ENCODE measurements at regions not wholly inside any gene's neighbourhood (a gene's known extent, or its start where the extent isn't known, plus 50 kb on each side); places are given as distances from the start of the nearest gene placed in this dataset.

GRCh38 chr3:182683453-182683852, 109.9 kb upstream of the ATP11B start:
- peak; percentile 67 for DNase-seq (ENCODE audit: low read depth)

DNA sequence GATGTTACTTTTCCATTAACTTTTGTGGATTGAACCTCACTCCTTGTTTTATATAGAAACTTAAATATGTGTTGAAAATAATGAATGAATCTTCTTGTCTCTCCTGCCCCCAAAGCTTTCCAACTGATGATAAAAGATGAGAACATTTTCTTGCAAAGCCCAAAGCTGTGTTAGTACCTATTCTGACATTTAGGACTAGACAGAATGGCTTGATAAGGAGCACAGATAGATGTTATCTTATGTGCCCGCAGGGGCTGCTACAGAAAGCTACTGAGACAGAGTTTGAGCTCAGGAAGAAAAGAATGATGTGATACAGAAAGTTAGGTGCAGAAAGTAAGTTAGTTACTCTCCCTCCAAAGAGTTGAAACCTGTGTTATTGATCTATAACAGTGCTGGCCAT, 109.4 kb upstream of the ATP11B start:
- DNase-seq (ENCODE audit: low read depth), result no peak

GRCh38 chr3:182686033-182686886, 107.0 kb upstream of the ATP11B start:
- no peak for DNase-seq (ENCODE audit: low read depth)

DNA sequence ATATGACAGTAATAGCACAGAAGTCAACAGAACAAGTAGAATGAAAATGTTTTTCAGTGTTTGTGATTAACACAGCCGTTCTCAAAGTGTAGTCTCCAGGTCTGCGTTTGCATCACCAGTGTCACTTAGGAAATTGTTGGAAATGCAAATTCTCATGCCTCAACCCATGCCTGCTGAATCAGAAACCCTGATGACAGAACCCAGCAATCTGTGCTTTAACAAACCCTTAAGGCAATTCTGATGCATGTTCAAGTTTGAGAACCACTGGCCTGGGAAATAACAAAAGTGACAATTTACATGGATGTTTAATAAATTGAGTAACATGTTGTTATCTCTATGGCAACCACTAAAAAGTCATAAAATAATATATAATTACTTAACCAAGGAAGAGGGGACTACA, 103.1 kb upstream of the ATP11B start:
- DNase-seq (ENCODE audit: low read depth), result no peak

DNA sequence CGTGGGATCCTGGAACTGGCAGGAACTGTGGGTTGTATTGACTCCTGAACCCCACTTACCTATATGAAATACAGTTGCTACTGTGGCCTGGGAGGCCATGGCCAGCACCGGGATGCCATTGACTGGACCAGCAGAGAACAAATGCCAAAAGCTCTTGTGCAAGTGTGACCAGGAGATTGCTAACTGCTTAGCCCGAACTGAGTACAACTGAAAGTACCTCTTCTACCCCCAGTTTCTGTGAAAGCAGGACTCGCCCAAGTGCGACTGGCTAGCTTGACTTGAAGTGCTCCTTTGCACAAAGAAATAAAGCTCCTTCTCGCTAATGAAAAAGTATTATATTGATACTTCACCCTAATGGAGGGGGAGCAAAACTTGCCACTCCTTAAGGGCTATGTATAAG, 101.3 kb upstream of the ATP11B start:
- no peak for DNase-seq (ENCODE audit: low read depth)

GRCh38 chr3:182692695-182693094, 100.6 kb upstream of the ATP11B start:
- DNase-seq (ENCODE audit: low read depth), result no peak

DNA sequence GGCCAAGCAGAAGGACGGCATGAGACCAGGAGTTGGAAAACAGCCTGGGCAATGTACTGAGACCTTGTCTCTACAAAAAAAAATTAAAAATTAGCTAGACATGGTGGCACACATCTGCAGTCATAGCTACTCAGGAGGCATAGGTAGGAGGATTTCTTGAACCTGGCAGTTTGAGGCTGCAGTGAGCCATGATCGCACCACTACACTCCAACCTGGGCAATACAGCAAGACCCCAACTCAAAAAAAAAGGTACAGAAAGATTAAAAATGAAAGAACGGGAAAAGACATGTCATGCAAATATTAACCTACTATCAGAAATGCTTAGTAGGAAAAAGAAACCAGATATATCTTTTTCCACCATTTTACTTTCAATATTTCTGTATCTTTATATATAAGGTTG, 99.6 kb upstream of the ATP11B start:
- DNase-seq (ENCODE audit: low read depth), result no peak

DNA sequence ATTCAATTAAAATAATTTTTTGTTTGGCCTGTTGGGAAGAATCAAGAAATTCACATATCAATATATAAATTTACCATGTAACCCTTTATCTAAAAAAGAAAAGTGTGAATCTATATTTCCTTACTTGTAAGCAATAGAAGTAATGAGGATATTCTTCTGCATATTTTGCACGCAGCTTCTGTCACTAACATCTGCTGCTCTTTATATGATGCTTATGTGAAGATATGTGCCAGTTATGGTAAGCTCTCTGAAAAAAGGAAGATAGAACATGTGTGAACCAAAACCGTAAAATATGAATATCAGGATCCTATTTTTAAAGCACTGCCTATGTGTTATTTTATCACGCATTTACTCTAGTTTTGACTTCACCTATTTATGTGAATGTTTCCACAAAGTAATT, 96.4 kb upstream of the ATP11B start:
- no peak for DNase-seq (ENCODE audit: low read depth)

DNA sequence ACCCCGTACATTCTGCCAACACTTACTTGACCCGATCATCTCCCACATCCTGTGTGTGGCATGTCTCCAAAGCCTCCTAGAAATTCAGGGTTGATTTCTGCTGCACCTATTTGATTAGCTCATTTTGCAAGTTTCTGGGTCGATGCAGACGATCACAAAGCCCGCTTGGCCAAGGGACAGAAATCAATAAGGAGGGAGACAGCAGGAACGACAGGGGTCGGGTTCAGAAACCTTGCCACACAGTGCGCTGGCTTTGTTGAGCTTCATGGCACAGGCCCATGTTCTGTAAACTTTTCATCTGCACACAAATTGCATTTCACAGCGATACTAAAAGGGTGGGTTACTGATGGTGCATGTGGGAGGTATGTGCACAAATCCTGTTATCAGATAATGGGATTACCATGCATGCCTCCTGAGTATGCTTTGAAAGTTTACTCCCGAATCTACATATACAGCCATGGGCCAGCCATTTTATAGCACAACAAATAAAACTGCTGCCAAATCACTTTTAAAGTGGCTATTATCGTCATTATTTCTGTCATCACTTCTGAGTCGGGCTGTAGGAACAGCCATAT, 95.9 kb upstream of the ATP11B start:
- DNase-seq (ENCODE audit: low read depth), result no peak

DNA sequence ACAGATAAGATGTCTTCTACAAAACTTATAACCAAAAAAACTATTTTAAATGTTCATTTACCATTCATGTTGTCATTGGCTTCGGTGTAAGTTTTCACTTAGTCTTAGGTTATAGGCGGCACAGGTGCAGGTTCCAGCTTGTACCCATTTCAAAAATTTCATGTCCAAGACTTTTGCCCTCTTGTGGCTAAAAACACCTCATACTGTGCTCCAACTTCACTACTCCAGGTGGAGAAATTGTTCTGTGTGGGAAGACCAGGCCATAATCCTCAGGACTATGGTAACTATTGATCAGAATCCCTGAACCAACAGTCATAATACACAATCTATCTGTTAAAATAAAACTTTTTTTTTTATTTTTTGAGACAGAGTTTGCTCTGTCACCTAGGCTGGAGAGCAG, 95.2 kb upstream of the ATP11B start:
- DNase-seq (ENCODE audit: low read depth), result no peak

DNA sequence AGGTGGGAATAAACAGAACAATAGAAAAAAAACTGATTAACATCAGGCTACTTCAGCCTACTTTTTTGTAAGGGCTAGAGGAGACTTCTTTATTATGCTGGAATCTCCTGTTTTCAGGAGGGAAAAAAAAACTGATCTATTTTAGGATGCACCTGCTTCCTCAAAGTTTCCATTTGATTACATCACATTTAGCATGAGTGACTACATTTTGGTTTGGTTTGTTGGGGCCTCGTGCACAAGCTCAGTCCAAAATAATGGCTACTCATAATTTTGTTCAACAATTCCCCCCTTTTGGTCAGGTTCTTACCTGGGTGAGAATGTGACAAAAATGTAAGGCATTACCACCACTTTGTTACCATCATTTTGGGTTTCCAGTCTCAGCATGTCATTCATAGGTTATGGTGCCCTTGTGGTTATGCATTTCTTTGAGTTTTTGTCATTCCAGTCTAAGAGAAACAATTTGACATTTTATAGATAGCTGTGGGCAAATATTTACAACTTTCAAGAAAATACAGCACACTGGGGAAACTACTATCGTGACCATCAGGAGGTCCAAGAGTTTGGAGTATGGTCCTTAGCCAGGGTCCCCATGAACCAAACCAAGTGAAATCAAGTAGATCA, 93.6 kb upstream of the ATP11B start:
- DNase-seq (ENCODE audit: low read depth), result no peak

DNA sequence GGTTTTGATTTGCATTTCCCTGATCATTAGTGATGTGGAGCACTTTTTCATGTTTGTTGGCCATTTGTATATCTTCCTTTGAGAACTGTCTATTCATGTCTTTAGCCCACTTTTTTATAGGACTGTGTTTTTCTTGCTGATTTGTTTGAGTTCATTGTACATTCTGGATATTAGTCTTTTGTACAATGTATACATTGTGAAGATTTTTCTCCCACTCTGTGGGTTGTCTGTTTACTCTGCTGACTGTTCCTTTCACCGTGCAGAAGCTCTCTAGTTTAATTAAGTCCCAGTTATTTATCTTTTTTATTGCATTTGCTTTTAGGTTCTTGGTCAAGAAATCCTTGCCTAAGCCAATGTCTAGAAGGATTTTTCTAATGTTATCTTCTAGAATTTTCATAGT, 91.1 kb upstream of the ATP11B start:
- DNase-seq (ENCODE audit: low read depth), result no peak

DNA sequence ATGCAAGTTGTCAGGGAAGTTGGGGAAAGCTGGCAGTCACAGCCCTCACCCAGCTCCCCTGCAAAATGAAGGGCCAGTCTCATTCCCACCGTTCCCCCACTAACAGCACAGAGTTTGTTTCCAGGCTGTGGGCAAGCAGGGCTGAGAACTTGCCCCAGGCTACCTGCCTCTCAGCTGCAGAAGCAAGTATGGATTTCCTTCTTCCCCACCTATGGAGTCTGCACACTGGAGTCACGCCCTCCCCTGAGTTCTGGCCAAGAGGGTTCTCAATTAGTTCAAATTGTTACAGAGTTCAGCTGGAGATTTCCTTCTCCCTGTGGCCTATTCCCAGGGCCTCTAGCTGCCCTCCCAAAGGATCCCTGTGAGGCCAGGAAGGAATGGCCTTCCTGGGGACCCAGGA, 90.1 kb upstream of the ATP11B start:
- DNase-seq (ENCODE audit: low read depth), result no peak

DNA sequence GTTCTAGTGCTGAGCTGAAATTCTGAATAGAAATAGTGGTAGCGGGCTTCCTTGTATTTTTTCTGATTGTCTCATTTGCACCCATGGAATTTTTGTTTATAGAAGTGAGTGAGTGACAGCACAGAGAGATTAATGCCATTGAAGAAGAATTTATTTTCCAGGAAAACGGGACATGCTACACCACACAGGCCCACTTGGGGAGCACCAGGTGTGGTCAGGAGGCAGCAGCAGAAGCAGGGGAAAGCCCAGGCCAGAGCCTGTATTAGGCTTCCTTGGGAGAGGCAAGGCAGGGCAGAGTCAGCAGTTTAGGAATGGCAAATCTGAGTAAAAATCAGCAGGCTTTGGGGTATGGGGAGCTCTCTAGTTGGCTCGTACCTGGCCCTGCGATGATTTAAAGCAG, 88.4 kb upstream of the ATP11B start:
- no peak for DNase-seq (ENCODE audit: low read depth)

DNA sequence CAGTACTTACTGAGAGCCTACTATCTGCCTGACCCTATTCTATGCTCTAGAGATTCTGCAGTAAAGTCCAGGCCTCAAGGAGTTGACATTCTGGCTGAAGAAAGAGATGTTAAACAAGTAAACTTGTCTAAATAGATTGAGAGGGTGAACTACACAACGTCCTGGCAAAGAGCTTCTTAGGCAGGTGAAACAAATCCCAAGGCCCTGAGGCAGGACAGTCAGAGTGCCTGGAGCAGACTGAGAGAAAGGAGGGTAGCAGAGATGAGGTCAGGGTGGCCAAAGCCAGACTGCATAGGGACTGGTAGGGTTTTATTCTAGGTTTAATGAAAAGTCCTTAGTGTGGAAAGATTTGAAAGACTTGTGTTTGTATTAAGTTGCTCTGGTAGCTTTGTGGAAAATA, 84.5 kb upstream of the ATP11B start:
- no peak for DNase-seq (ENCODE audit: low read depth)

DNA sequence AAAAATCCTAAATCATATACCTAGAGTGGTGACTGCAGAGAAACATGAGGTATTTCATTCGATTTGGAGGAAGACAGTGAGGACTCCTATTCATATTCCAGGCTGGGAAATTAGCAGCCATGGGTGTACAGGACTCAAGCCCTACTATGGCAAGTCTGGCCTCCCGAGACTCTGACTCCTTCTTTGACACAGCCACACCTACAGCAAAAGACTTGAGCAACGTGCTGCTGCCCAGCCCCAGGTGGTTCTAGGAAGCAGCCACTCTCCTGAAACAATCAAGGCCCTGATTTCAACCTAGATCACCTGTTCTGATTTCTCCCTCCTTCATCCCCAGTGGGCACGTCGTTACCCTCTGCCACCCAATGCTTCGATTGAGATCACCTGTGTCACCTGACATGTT, 84.0 kb upstream of the ATP11B start:
- DNase-seq (ENCODE audit: low read depth), result no peak

- DNase-seq (ENCODE audit: low read depth), result peak; percentile 26
Measured at GRCh38 chr3:182710557-182711157, 82.6 kb upstream of the ATP11B start.

DNA sequence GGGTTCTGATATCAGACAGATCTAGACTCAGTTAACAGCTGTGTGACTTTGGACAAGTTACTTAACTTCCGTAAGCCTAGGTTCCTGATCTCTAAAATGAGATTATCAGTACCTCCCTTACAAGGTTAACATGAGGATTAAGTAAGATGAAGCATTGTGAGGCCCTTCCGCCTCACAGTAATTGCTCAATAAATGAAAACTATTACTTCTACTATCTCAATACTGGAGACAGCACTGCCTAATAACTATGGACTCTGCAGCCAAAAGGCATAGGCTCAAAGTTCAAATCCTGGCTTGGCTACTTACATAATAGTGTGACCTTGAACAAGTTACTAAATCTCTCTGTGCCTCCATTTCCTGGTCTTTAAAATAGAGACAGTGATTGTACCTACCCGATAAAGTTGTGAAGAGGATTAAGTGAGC, 82.0 kb upstream of the ATP11B start:
- DNase-seq (ENCODE audit: low read depth), result no peak

DNA sequence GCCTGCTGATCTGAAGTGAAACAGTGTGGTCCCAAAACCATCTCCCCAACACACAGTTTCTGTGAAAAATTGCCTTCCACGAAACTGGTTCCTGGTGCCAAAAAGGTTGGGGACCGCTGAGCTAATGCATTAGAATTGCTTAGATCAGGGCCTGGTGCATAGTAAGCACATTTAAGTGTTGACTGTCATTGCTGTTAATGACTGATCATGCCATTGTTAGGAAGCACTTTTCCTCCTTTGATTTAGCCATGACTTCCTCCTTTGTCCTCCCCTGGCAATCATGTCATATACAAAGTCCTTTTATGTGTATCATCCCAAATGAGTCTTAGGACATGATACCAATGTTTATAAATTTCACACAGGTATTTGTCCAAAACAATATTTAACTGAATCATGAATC, 81.5 kb upstream of the ATP11B start:
- no peak for DNase-seq (ENCODE audit: low read depth)

- DNase-seq (ENCODE audit: low read depth), result no peak
Measured at GRCh38 chr3:182713111-182713510, 80.2 kb upstream of the ATP11B start.

- peak; percentile 60 for DNase-seq (ENCODE audit: low read depth)
Measured at GRCh38 chr3:182713743-182714517, 79.4 kb upstream of the ATP11B start.

GRCh38 chr3:182715006-182715405, 78.3 kb upstream of the ATP11B start:
- no peak for DNase-seq (ENCODE audit: low read depth)
